ENCODE measurements at regions not wholly inside any gene's neighbourhood (a gene's known extent, or its start where the extent isn't known, plus 50 kb on each side); places are given as distances from the start of the nearest gene placed in this dataset.

DNA sequence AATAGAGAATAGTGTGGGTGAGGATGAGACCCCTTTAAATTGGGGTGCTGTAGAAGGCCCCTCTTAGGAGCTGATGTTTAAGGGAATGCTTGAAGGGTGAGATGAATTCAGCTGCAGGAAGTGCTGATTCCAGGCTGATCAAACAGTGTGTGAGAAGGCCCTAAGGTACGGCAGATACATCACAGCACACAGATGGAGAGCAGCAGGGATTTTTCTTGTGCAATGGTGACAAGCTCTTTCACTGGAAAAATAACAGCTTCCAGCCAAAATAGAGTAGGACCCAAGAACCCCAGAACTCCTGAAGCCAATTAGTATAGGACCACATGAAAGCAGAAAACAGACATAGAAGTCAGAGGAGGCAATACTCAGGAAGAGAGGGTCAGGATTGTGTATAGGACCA, 296.9 kb downstream of the ADRA2A start:
- Mint-ChIP-seq H3K27me3 (peaks cover 12% of the 10 kb centered on the region), H3K4me1 (no peaks in the 10 kb centered on the region), H3K4me3 (no peak overlapping the region), H3K36me3 (ENCODE audit: low read depth) (no peaks in the 10 kb centered on the region), H3K27ac (no peak overlapping the region), H3K9me3 (no peaks in the 10 kb centered on the region)
- ATAC-seq = no peak
- DNase-seq = no peak

DNA sequence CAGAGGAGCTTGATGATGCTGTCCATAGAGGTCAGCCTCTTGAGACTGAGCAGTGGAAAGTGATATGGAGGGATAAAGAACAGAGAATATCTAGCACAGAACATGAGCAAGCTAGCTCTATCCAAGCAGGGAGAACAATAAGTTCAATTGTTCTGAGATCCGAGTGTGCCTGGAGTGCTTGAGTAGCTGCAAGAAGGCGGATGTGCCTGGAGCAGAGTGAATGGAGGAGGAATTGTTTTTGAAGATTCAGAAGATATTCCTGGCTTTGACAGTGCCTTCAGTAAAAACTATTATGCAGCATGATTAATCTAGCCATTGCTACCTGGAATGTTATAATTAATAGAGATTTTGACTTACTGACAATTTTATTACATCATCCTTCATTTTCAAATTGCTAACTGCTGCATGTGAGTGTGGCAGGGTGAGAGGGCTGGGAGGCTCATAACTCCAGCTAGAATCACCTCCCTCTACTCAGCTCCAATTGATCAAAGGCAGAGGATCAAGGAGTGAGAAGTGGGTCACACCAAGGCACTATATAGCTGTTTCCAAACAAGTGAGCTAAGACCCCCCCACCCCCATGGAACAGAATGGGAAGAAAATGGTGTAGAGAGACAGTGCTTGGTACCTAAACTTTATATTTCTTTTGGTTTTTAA, 302.8 kb downstream of the ADRA2A start:
- no peaks in the 10 kb centered on the region for H3K36me3 Mint-ChIP-seq (ENCODE audit: low read depth)
- ATAC-seq = no peak

DNA sequence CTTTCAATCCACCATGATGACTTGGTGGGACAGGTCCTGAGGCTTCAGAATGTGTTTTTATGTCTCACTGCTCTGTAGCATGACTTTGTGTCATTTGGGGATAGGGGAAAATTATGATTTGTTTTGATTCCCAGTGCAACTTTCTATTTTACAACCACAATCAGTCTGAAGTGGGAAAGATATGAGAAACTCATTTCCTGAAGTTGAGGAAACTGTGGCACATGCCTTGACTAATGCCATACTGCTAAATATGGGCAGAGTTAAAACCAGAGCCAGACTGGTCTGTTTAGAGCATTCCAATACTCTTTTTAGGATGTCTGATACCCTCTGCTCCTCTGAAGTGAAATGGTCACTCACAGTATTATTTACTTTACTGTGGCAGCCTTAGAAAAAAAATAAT, 307.7 kb downstream of the ADRA2A start:
- Mint-ChIP-seq H3K36me3 (ENCODE audit: low read depth) (no peaks in the 10 kb centered on the region), H3K4me1 (no peaks in the 10 kb centered on the region), H3K4me3 (no peak overlapping the region), H3K27me3 (peaks cover 10% of the 10 kb centered on the region), H3K27ac (no peak overlapping the region), H3K9me3 (no peaks in the 10 kb centered on the region)
- no peak for DNase-seq
- ATAC-seq = no peak

More for the DNA sequence above, 302.8 kb downstream of the ADRA2A start:
- Mint-ChIP-seq H3K4me3 (no peak overlapping the region), H3K9me3 (no peaks in the 10 kb centered on the region), H3K27me3 (peaks cover 6% of the 10 kb centered on the region), H3K4me1 (no peaks in the 10 kb centered on the region), H3K27ac (no peak overlapping the region)
- DNase-seq = no peak

DNA sequence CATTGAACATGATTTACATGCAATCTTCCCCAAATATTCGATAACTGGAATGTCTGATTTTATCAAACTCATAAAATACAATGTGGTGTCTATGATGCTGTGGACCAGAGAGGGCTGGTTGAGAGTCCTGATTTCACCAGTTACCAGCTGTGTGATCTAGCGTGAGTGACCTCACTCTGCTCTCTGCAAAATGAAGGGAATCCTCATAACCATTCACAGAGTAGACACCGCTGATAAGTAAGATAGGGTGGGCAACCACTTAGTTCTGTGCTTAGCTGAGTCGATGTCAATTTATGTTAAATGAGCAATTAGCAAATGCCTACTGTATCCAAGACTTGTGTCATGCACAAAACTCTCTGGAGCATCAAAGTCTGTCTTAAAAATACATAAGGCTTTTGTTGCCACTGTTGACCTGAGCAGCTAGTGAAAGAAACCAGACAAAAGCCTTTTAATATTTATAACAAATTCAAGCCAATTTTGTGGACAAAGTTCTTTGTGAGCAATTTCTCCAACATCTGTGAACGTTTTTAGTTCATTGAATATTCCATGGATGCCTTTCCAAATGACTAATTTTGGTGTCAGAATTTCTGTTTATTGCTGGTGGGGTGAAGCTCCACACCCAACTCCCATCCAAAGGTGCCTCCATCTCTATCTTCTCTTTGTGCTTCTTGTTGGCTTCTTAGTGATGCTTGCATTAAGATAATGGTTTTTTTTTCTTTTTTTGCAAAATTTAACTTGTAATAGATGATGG, 314.2 kb downstream of the ADRA2A start:
- H3K4me1 Mint-ChIP-seq = no peaks in the 10 kb centered on the region
- H3K9me3 Mint-ChIP-seq = no peaks in the 10 kb centered on the region
- H3K4me3 Mint-ChIP-seq = no peak overlapping the region
- DNase-seq (no peak), ATAC-seq (no peak)
- H3K36me3 Mint-ChIP-seq (ENCODE audit: low read depth) = no peaks in the 10 kb centered on the region
- no peak overlapping the region for H3K27ac Mint-ChIP-seq
- H3K27me3 Mint-ChIP-seq = peaks cover 5% of the 10 kb centered on the region

DNA sequence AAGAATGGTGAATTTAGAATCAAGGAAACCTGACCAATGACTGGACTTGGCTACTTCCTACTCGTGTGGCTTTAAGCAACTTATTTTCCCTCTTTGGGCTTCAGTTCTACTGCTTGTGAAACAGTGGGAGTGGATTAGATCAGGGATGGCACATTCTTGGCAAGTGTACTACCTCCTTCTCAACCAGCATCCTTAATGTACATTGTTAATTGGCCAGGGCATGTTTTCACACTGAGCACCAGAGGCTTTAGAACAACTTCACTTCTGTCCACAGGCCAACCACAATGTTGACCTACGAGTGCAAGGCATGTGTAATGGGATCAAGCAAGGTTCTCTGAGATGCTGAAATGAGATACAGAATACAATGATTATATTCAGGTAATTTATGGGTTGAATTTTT, 315.3 kb downstream of the ADRA2A start:
- Mint-ChIP-seq H3K27ac (no peak overlapping the region), H3K4me1 (no peaks in the 10 kb centered on the region), H3K4me3 (no peak overlapping the region), H3K36me3 (ENCODE audit: low read depth) (no peaks in the 10 kb centered on the region), H3K27me3 (peaks cover 2% of the 10 kb centered on the region), H3K9me3 (no peaks in the 10 kb centered on the region)
- ATAC-seq (no peak), DNase-seq (no peak)

DNA sequence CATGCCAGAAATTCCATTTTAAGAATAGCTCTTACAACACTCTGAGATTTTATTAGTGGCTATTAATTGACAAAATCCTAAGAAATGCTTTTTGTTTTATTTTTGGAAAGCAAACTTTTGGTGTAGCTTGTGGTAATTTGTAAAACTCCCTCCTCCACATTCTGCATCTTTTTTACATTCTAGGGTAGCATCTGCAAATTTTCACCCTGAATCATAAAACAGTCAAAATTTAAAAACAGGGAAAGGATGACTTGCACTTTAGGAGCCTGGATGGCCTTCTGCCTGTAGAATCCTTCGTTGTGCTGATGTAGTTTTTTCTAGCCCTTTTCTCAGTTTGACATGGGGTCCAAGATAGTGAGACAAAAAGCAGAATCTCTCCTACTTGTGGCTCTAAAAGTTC, 316.1 kb downstream of the ADRA2A start:
- H3K4me3 Mint-ChIP-seq = no peak overlapping the region
- ATAC-seq (no peak), DNase-seq (no peak)
- no peaks in the 10 kb centered on the region for H3K36me3 Mint-ChIP-seq (ENCODE audit: low read depth)
- H3K27me3 Mint-ChIP-seq = no peaks in the 10 kb centered on the region
- no peaks in the 10 kb centered on the region for H3K4me1 Mint-ChIP-seq
- H3K9me3 Mint-ChIP-seq = no peaks in the 10 kb centered on the region
- H3K27ac Mint-ChIP-seq = no peak overlapping the region

DNA sequence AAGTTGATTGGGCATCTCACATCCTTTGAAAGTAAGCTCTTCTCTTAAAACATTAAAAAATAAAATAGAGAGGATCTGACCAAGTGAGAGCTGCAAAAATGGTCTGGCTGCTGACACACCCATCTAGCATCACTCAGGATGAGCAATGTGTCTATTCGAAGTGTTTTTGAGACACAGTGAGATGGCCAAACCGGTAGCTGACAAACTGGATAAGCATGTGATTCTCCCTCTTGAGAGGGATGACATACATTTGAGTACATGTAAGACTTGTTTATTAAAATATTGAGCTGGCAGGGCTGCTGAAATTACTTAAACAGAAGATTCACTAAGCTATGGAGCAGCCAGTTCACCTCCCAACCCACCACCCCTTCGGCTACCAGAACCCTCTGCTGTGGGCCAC, 333.9 kb downstream of the ADRA2A start:
- ATAC-seq (no peak), DNase-seq (no peak)
- peaks cover 2% of the 10 kb centered on the region for H3K27me3 Mint-ChIP-seq
- H3K27ac Mint-ChIP-seq = no peak overlapping the region
- no peaks in the 10 kb centered on the region for H3K36me3 Mint-ChIP-seq (ENCODE audit: low read depth)
- no peak overlapping the region for H3K4me3 Mint-ChIP-seq
- H3K9me3 Mint-ChIP-seq = no peaks in the 10 kb centered on the region
- no peaks in the 10 kb centered on the region for H3K4me1 Mint-ChIP-seq

DNA sequence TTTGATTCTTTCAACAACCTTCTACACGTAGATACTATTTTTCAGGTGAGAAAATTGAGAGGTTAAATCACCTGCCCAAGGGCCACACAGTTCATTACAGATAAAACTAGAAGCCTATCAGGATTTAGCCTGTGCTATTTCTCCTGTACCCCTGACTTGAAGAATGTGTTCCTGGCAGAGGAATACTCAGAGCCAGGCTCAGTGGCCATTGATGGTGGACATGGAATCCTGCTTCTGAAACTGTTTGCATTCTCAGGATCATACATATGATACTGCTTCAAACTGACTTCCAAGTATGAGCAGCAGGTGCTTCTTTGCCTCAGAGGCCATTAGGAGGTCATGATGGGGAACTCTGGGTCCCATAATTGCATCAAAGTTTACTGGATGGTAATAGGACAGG, 348.6 kb downstream of the ADRA2A start:
- ATAC-seq (no peak), DNase-seq (no peak)
- Mint-ChIP-seq H3K27ac (no peak overlapping the region), H3K4me1 (no peaks in the 10 kb centered on the region), H3K9me3 (no peaks in the 10 kb centered on the region), H3K27me3 (peaks cover 4% of the 10 kb centered on the region), H3K36me3 (ENCODE audit: low read depth) (no peaks in the 10 kb centered on the region), H3K4me3 (no peak overlapping the region)

DNA sequence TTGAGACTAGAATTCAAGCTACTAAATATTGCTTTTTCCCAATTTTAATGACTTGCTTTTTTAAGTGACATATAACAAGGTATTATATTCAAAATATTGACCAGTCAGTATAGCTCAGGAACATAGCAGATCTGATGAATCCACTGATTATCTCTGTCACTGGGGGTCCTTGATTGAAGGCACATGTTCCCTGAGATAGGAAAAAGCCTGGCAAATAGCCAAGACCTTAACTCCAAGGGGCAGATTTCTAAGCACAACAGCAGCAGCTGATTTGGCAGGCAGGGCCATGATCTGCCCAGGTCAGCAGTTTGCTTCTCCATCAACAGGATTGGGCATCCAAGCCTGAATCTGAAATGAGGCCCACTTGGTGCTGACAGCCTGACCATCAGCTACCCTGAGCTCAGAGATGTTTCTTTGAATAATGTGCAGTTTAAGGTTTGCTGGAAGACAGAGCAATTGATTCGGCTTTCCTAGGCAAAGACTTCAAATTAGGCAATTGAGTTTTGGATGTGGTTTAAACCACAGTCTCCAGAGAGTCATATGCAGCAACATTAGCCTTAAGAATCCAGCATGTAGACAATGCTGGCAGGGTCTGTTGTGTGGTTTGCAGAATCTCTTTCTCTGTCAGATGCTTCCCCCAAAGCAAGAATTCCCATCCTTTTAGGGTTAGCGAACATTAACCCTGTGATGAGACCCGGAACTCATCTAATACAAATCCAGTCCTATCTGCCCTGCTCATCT, 352.6 kb downstream of the ADRA2A start:
- Mint-ChIP-seq H3K36me3 (ENCODE audit: low read depth) (no peaks in the 10 kb centered on the region), H3K4me3 (no peak overlapping the region), H3K4me1 (no peaks in the 10 kb centered on the region), H3K9me3 (no peaks in the 10 kb centered on the region), H3K27ac (no peak overlapping the region), H3K27me3 (no peaks in the 10 kb centered on the region)
- DNase-seq (no peak), ATAC-seq (no peak)

DNA sequence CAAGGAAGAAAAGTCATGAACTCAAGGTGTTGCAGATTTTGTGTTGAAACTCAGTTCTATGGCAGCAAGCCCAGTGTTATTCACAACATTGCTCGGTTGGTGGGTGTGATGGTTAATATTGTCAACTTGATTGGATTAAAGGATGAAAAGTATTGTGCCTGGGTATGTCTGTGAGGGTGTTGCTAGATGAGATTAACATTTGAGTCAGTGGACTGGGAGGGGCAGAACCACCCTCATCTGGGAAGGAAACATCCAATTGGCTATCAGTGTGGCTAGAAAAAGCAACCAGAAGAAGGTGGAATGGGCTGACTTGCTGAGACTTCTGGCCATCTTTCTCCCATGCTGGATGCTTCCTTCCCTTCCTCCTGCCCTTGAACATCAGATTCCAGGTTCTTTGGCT, 353.2 kb downstream of the ADRA2A start:
- Mint-ChIP-seq H3K4me3 (no peak overlapping the region), H3K36me3 (ENCODE audit: low read depth) (no peaks in the 10 kb centered on the region), H3K27ac (no peak overlapping the region), H3K27me3 (no peaks in the 10 kb centered on the region), H3K9me3 (no peaks in the 10 kb centered on the region), H3K4me1 (no peaks in the 10 kb centered on the region)
- ATAC-seq (no peak), DNase-seq (no peak)

DNA sequence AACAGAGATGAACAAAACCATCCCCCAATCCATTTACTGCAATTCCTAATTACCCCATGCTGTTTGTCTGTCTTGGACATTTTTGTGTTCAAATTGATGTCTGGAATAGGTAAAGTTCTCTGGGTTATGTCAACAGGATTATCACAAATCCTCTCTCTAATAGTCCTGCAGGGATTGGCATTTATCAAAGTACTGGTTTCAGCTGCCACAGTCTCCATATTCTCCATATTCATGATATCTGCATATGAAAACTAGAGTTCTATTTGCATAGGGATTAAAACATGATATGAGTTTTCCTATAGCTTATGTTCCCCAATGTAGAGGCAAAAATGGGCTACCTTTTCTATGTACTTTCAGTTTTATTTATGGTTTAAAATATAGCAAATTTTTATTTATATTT, 355.8 kb downstream of the ADRA2A start:
- DNase-seq (no peak), ATAC-seq (no peak)
- Mint-ChIP-seq H3K27ac (no peak overlapping the region), H3K36me3 (ENCODE audit: low read depth) (no peaks in the 10 kb centered on the region), H3K4me3 (no peak overlapping the region), H3K4me1 (no peaks in the 10 kb centered on the region), H3K27me3 (no peaks in the 10 kb centered on the region), H3K9me3 (no peaks in the 10 kb centered on the region)

DNA sequence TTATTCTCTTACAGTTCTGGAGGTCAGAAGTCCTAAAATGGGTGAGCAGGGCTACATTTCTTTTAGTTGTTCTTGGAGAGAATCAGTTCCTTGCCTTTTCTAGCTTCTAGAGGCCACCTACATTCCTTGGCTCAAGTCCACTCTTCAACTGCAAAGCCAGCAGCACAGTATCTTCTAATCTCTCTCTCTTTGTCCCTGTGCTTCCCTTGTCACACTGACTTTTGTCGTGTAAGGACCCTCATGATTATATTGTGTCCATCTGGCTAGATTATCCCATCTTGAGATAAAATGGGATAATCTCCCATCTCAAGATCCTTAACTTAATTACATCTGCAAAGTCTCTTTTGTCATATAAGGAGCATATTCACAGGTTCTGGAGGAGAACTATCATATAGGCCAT, 359.0 kb downstream of the ADRA2A start:
- Mint-ChIP-seq H3K27ac (no peak overlapping the region), H3K36me3 (ENCODE audit: low read depth) (no peaks in the 10 kb centered on the region), H3K27me3 (peaks cover 2% of the 10 kb centered on the region), H3K9me3 (no peaks in the 10 kb centered on the region), H3K4me3 (no peak overlapping the region), H3K4me1 (no peaks in the 10 kb centered on the region)
- DNase-seq (no peak), ATAC-seq (no peak)

DNA sequence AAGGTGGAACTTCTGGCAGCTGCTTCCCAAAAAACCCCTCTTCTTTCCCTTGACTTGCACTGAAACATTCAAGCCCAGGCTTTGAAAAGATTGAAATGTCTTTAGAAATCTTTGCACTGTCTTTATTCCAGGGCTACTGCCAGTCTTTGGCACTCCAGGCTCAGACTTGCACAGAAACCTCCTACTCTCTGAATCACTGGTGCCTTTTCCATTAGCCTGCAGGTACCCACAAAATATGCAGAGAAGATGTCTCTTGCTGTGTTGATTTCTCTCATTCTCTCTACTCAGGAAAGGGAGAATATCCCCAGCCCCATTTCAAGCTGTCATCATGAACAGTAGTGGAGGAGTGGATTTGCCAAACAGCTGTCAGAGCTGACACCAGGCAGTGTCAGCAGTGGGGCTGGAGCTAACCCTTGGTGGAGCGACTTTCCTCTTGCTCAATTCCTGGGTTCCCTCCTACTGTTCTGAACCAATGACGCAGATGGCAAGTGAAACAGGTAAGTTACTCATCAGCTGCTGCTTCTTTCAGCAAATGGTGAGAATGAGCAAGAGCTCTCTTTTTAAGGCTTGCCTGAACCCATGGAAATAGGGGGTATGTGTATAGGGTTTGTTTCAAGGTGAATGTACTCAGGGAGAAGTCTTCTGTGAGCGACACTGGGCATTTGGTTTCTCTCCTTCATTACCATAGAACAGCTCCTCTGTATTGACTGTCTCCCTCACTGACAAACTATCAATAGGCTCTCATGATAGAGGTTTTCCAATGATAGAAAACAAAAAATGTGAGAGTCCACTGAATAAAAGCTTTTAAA, 362.4 kb downstream of the ADRA2A start:
- no peaks in the 10 kb centered on the region for H3K36me3 Mint-ChIP-seq (ENCODE audit: low read depth)
- ATAC-seq = no peak
- H3K27me3 Mint-ChIP-seq = peaks cover 5% of the 10 kb centered on the region
- H3K27ac Mint-ChIP-seq = no peak overlapping the region
- no peaks in the 10 kb centered on the region for H3K4me1 Mint-ChIP-seq
- no peaks in the 10 kb centered on the region for H3K9me3 Mint-ChIP-seq
- no peak overlapping the region for H3K4me3 Mint-ChIP-seq
- no peak for DNase-seq

DNA sequence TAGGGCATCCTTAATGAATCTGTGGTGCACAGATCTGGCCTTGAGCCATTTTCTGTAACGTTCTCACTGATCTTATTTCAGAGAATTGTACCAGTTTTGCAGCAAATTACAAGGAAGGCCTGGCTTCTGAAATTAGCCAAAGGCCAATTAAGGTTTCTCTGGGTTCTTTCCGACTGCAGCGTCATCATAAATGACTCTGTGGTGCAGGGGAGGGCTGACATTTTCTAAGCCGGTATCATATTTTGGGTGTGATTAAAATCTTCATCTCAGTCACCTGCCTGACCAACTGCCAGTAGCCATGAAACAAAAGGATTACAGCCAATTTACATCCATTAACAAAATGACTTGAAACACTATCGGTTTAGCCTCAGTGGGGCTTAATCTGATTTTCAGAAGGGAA, 363.7 kb downstream of the ADRA2A start:
- no peak for DNase-seq
- ATAC-seq = no peak
- Mint-ChIP-seq H3K27me3 (peaks cover 5% of the 10 kb centered on the region), H3K27ac (no peak overlapping the region), H3K36me3 (ENCODE audit: low read depth) (no peaks in the 10 kb centered on the region), H3K9me3 (no peaks in the 10 kb centered on the region), H3K4me3 (no peak overlapping the region), H3K4me1 (no peaks in the 10 kb centered on the region)
